Hematopoietic multipotent progenitor cell treated with erythropoietin and hydrocortisone succinate and interleukin-3 and kit ligand, for 6 days (in vitro differentiated cells): ENCODE measurements at regions not wholly inside any gene's neighbourhood (a gene's known extent, or its start where the extent isn't known, plus 50 kb on each side); places are given as distances from the start of the nearest gene placed in this dataset.
"Not testable (repeated sequence)": the region's sequence is repeated elsewhere in the genome, so short reads cannot be mapped to it uniquely, and the experiment has no call there.

ENCODE experiments used
- DNase-seq: peaks from one replicate; pipeline ENCODE4 v3.0.0-alpha.2; 2015

DNA sequence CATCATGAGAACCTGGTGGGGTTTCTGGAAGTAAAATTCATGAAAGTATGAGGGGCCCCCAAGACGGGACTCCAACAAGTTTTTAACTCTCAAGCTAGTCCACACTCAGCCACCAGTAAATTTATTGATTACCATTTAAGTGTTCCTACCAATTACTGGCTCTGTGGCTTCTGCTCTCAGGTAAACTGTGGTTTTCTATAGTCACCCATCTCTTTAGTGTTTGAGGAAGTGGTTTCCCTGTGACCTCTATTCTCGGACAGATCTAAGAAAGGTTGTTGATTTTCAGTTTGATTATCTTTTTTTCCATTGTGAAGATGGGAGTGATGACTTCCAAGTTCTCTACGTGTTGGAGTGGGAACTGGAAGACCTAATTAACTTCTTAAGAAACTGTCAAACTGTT, 869.6 kb downstream of the CDY1 start:
- DNase-seq: not testable (repeated sequence)

GRCh38 chrY:26521436-26521835, 899.5 kb downstream of the CDY1 start:
- DNase-seq: not testable (repeated sequence)

DNA sequence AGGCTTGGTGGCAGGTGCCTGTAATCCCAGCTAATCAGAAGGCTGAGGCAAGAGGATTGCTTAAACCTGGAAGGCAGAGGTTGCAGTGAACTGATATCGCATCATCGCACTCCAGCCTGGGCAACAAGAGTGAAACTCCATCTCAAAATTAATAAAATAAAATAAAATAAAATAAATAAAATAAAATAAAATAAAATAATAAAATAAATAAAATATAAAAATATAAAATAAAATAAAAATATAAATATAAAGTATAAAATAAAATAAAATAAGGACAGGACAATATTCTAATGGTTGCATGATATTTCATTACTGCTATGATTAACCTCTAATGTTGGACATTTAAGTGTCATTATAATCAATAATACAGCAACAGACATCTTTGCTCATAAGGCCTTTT, 933.1 kb downstream of the CDY1 start:
- DNase-seq: no peak

DNA sequence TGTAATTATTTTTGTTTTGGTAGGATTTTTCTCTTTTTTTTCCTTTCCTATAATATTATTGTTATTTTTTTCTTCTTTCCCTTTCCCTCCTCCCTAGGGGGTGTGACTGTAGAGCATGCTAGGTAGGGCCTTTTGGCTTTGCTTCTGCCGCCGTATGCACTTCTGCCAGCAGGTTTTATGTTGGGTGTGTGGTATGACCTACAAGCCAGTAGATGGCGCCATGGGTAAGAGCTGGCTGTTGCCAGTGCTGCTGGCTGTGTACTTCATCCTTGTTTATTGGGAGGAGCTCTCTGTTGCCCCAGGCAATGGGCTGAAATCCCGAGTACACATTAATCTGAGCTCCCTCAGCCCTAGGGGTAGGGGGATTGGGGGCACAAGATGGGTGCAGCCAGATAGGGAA, 941.1 kb downstream of the CDY1 start:
- peak; percentile 1 for DNase-seq
